GM18498 (cell line): ENCODE measurements at regions not wholly inside any gene's neighbourhood (a gene's known extent, or its start where the extent isn't known, plus 50 kb on each side); places are given as distances from the start of the nearest gene placed in this dataset.

ENCODE experiments used
- ATAC-seq: cut with Tn5 transposase; IDR thresholded peaks from one replicate; pipeline ENCODE4 v1.9.1; 2021; ENCODE audit warnings: mild to moderate bottlenecking, moderate library complexity; ENCODE audit not compliant: unreplicated experiment

DNA sequence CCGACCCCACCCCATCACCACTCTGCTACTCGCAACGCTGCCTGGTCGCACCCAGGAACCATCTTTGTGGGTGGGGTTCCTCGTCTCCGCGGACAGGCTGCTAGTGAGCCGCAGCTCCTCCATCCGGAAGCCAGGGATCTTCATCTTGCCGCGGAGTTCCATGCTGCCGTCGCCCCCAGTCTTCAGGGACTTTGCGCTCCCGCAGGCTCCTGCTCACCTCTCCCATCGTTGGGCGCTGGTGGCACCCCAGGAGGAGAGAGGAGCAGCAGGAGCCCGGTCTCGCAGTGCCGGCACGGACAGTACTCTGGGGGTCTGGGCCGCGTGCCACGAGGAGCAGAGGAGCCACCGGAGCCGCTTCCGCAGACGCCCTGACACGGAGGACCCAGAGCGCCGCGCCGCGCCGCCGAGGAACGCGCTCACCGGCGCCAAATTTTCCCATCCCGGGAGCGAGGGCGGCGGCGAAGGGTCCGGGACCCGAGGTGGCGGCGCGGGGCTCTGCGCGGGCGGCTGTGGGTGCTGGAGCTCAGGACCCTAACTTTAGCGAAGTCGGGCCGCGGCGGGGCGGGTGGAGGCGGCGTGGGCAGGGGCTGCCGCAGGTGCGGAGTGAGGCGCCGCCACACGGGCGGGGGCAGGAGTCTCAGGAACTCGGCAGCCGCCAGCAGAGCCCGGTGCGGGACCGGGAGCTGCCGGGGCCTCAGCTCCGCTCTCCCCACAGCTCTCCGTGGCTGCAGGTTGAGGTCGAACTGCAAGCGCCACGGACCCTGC lies 750.1 kb upstream of the SORCS1 start:
- ATAC-seq = no peak

DNA sequence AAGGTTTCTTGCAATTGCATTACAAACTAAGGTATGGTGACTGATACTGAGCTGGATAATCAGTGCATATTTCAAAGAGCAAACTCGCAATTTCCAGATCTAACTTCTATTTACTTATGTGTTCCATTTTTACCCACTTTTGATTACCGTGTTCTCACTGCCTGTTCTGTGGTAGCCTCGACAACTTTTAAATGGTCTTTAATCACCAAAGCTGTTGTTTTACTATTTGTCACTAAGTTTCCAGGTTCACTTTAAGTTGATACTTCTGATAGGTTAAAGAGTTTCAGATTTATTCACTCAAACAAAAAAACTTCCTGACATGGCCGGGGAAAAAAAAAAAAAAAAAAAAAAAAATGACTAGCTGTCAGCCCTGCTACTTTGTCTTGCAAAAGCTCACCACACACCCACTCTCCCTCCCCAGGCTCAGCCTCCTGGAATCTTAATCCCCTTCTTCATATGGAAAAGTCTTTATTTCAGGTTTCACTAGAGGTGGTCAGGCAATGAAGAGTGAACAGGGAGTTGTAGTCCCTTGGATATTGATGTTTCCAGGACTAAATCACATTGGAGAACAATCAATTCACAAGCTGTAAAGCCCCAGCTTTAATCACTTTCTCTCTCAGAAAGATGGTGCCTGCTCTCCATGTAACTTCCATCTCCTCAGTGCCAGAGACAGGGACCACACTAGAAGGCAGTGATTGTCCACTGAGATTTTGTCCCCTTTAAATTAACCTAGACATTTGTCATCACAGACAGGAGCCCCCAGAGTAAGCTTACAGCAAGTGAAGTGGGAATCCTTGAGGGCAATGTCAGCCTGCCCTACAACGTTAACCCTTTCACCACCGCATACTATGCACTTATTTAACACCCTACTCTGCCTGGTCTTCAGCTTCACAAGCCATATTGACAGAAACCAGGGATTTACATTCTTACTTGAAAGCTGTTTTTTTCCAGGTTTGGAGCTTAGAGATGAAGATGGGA lies 749.1 kb upstream of the SORCS1 start:
- no peak for ATAC-seq

DNA sequence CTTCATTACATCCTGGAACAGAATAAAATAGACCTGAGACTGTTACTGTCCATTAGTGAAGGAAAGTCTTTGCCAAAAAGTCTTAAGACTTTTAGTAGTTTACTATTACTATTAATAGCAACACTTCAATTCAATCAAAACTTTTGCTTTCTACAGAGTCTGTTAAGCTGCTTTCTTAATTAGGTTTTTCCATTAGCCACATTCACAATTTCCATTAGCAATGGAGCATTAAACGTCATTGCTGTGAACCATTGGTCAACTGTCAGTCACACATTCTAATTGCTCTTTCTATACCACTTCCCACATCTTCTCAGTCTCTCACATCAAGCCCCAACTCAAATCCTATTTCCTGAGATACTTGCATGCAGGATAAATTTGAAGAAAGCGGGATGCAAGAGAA lies 736.6 kb upstream of the SORCS1 start:
- ATAC-seq = no peak

DNA sequence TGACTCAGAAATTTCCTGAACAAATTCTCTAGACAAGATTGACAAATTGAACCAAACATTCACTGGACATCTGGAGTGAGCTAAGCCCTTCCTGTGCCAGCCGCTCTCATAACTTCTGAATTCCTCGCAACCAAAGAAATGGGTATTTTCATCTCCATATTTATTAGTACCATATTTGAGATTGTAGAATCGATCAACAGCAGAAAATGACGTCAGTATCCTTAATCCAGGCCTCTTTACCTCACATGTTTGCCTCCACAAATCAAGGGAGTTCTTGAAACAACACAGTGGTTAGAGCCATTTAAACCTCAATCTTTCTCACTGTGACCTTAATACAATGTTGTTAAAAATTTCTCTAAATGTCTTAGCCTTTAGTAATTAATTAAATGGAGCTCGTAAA lies 735.6 kb upstream of the SORCS1 start:
- no peak for ATAC-seq

DNA sequence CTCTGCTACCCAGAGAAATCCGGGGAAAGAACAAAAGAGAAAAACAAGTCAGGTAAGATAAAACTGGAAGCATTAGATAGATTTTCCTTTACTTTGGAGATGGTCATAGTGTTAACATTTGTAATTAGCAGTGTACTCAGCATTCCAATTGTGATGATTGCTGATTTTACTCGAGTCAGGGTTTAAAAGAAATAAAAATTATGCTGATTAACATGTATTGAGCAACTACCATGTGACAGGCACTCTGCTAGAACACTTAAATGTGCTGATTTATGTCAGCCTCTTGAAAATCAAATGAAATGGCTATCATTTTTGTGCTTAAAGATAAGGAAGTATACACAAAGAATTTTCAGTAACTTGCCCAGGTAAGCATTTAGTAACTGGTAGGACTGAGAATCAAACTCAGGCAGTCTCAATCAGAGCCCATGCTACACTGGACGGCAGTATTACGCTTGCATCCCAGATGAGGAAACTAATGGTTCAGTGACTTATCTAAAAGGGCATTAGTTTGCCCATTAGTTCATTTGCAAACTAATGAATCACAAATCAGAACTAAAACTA lies 735.1 kb upstream of the SORCS1 start:
- ATAC-seq = no peak

DNA sequence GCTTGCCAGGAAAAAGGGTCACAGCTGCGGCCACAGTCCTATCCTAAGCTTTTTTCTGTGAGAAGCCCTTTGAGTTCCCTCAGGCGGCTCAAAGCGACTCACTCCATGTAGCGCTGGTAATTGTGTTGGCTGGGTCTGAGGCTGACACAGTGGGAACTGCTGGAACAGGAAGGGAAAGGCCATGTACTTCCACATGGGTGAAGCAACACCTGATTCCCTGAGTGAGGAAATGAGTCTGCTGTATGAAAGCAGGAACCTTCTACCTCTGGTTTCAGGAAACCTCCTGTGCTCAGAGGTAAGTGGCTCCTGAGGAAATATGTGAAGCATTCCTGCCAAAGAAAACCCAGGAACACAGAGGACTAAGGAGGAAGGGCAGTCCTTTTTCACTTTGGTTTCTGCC lies 734.6 kb upstream of the SORCS1 start:
- no peak for ATAC-seq

DNA sequence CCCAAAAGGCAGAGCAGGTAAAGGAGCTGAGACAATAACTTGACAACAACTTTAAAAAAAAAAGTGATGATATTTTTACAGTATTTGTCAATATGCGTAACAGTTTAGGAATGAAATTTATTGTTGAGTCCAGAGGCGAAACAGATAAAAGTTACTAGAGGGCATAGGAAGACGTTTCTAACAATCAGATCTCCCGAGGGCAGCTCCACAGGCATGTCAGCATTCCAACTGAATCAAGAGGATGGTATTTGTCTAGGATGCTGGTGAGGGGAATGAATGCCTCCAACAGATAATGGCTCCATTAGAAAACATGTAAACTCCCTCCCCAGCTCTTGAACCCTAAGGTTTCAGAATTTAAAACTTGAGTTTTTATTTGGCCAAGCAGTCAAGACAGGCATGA lies 733.9 kb upstream of the SORCS1 start:
- ATAC-seq = no peak

DNA sequence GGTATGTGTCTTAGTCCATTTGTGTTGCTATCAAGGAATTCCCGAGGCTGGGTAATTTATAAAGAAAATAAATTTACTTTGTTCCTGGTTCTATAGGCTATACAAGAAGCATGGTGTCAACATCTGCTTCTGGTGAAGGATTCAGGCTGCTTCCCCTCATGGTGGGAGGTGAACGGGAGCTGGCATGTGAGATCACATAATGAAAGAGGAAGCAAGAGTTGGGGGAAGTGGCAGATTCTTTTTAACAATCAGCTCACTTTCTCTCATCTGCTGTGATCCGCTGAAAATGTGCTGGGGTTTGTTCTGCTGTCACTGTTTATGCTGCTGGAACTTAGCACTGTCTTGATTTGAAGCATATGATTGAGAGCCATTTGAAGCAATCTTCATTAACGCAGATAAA lies 730.0 kb upstream of the SORCS1 start:
- no peak for ATAC-seq

DNA sequence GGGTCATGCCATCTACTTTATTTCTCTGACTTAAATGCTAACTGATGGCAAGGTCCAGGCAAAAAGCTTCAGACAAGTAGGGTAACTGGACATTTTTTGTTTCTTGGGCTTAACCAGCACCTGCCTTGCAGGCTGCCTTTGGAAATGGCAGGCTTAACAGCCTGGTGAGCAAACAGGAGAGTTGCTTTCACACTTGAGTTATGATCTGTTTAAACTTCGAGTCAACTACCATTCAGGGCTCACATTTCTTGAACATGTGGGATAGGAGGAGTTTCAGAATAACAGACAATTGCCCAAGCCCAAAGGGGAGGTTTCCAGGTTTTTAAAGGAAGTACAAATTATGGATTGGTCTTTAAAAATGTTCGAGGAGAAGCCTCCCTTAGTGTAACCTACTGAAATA lies 724.6 kb upstream of the SORCS1 start:
- ATAC-seq = no peak

DNA sequence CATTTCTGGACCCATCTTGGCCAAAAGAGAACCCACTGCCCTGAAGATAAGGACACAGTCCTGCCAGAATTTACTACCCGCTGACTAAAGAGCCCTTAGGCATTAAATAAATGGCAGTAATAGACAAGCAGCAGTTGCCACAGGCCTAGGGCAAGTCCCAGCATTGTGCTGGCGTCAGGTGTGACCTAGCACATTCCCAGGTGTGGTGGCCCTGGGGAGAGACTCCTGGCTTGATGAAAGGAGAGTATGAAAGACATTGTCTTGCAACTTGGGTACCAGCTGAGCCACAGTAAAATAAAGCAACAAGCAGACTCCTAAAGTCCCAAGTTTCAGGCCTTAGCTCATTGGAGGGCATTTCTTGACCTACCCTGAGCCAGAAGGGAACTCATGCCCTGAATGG lies 715.7 kb upstream of the SORCS1 start:
- no peak for ATAC-seq

DNA sequence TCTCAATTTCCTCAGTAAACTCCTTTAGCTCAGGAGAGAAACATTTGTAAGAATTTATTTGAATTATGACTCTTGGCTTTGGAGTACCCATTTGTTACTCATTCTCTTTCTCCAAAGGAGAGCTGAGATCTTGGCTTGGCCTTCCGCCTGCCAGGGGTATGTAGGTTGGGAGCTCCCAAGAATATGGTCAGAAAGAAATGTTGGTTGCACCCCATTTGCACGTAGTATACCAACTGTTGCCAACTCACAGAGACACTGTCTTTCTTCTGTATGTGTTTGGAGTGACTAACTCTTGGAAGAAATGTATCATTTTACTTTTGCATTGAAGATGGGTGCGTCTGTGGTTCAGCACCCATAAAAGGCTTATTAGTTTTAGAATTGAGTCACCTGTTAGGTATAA lies 708.5 kb upstream of the SORCS1 start:
- no peak for ATAC-seq

DNA sequence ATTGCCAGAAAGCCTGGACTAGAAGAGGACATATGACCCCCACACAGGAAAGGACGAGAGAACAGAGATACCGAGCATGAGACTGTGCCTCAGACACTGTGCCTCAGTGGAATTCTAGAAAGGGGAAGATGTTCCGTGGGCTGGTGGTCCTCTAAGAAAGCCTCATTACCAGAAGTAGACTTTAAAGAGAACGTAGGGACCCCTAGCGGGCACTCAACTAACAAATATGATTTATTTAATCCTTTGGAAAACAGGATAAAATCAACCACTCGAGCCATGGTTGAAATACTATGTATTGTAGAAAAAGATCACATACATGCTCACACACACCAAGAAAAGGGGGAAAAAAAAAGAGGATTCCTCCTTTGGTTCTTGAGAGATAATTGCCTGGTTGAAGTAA lies 701.2 kb upstream of the SORCS1 start:
- no peak for ATAC-seq

DNA sequence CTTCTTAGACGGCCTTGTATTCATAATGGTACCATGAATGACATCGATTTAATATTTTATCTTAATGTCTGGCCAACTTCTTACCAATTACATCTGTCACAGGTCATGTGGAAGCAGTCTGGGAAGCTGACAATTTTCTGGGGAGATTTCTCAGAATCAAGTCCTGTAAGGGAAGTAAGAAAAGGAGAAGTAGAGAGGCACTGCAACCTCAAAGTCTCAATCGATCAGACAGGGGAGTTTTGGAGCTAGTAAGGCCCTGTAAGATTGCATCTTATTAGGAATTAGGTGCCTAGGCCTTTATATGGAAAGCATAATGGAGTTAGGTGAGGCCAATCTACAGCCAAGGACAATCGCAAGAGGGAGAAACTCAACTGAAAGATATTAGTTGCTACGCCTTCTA lies 694.6 kb upstream of the SORCS1 start:
- ATAC-seq = no peak

DNA sequence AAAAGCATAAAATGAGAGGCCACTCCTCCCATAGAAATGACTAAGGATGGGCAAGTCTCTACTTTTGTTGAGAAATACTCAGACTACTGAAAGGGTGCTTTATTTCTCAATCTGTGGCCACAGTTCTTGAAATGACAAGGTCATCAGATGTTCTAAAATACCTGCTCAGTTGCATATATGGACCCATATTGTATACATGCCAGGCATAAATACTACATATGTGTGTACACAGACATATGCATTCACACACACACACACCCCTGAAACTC lies 691.5 kb upstream of the SORCS1 start:
- ATAC-seq = no peak

DNA sequence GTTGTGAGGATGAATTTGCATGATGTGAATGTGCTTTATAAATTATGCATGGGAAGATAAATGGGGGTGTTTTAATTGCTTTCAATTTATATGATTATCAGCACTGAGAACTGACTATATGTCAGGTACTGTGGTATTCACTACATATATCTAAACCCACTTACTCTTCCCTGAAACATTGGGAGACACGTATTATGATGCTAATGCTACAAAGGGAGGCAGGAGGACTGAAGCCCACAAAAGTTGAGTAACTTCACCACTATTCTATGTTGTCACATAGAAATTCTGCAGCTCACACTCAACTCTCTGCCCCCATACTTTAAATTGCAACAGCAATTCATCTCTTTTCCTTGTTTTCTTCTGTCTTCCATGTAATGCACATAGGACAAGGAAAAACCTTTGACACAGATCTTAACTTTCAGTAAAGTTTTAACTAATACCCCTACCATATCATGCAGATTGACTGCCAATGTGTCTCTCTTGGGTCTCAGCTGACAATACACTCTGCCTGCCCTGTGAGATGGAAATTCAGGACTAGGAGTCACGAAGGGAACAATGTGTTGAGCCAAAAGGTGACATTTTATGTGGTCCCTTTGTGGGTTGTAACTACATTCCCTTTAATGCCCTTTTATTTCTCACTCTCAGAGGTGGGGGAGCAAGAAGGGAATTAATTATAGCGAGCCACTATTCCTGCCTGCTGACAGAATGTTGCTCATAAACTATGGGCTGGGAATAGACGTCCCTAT lies 691.0 kb upstream of the SORCS1 start:
- ATAC-seq = no peak

DNA sequence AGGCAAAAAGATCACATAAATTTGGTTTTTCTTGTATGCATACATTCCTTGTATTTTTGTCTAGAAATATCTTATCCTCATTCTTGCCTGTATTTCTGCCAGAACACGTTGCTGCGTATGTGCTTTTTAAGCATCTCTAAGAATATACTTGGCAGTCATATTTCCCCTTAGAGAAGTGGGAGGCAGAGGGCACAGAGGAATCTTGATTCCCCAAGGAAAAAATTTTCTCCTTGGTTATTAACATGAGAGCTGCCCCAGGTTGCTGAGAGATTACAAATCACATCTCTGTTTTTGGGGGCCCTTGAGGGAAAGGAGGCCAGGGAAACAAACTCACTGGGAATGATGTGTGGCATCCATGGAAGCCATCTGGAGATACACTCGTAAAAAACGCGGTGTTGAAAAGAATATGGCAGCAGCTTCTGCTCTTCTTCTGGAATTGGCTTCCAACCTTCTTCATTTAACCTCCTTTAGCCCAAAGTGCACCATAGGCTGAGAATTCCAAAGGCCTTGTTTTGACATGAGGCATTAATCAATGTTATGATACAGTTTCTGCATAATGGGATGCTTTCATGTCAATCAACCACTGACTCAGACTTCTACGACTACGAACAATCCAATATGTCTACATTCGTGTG lies 684.3 kb upstream of the SORCS1 start:
- ATAC-seq = no peak

DNA sequence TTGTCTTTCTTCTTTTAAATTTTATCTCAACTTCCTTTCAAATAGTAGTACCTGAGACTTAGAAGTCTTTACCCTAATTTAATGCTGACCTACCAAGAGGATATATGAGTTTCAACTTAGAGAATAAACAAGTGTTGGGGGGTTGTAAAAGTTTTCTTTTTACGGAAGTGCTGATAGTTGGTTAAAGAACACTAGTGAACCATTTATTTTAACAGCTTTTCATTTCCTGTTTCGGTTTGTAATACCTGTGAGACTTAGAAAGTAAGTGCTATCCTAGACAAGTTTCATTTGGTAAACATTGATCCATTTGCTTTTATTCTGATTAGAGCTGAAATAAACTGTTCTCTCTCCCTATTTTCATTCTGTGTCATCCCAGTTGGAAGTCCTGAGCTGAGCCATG lies 683.1 kb upstream of the SORCS1 start:
- peak; percentile 89 for ATAC-seq

DNA sequence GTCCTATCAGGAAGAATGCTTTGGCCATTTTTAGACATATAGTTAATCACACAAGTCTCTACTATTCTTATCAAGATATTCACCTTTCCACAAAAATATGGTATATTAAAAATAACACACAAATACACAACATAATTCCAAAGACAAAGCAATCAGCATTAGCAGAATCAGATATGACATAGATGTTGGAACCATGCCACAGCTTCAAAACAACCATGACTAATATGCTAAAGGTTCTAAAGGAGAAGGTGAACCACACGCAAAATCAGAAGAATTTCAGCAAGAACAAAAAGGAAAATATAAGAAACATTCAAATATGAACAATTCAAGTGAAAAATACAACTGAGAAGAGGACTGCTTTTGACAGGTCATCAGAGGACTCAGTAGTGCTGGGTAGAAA lies 670.2 kb upstream of the SORCS1 start:
- no peak for ATAC-seq

DNA sequence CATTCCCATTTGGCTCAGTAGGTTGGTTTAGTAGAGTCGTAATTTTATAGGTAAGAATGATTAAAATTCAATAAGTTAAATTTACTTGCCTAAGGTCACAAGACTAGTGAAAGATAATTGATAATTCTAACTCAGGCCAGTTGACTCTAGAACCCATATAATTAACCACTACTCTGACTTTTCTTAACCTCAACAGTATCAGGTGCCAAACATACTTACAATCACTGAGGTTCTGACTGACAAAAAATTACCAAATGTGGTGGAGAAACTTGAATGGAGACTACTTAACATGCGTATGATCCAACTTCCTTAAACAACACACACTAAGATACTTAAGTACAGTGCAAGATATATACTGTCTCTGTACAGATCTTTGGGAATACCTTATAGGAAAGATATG lies 667.3 kb upstream of the SORCS1 start:
- ATAC-seq = no peak

DNA sequence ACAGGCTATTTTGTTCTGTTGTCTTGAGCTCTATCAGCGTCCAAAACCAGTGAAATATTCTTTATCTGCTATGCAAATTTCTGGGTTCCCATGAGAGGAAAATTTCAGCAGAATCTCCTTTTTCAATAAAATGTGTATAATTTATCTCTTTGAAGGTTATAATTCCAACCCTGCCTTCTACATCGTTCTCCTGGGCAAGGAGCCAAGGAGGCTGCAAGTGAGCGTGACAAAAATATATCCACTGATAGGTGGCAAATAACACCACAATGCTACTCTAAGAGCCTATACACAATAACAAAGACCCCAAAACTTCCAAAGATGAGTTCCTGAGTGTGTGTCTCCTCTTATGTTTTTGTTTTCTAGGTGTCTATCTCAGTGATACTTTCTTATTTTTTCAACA lies 664.7 kb upstream of the SORCS1 start:
- ATAC-seq = no peak

DNA sequence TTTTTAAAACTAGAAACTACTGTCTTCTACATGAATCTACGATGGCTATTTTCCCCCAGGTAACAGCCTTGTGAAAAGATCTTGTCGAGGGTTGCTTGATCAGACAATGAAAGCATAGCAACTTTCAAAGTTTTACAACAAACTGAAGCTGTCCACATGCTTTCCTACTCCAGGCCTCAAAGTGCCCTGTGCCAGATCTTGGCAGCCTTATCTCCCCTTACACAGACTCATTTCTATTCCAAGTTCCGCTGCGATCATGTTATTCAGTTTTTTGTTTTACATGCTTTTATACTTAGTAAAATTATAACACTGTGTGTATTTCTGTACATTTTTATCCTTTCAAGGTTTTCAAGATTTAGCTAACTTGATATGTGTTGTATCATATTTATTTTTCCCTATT lies 661.7 kb upstream of the SORCS1 start:
- no peak for ATAC-seq
